ENCODE measurements at regions not wholly inside any gene's neighbourhood (a gene's known extent, or its start where the extent isn't known, plus 50 kb on each side); places are given as distances from the start of the nearest gene placed in this dataset.

DNA sequence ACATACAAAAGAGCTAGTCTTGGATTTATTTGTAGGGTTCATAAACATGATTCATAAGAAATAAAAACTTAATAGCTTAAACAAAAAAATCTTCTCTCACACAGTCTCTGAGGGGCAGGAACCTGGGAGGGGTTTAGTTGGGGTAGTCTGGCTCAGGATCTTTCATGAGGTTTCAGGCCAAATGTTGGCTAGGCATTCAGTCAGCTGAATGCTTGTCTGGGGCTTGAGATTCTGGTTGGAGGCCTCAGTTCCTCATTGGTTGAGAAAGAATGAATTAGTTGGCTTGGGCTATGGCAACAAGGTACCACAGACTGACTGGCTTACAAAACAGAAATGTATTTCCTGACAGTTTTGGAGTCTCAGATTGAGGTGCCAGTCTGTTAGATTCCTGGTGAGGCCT lies 74.3 kb downstream of the ANKRD7 start:
- in situ Hi-C loops (cut with MboI; ENCODE audit: low sequenced_read_pairs, unreplicated experiment), result no loop called here
- DNase-seq (ENCODE audit: low spot score), result no peak
- TF ChIP-seq, protein P1, sequence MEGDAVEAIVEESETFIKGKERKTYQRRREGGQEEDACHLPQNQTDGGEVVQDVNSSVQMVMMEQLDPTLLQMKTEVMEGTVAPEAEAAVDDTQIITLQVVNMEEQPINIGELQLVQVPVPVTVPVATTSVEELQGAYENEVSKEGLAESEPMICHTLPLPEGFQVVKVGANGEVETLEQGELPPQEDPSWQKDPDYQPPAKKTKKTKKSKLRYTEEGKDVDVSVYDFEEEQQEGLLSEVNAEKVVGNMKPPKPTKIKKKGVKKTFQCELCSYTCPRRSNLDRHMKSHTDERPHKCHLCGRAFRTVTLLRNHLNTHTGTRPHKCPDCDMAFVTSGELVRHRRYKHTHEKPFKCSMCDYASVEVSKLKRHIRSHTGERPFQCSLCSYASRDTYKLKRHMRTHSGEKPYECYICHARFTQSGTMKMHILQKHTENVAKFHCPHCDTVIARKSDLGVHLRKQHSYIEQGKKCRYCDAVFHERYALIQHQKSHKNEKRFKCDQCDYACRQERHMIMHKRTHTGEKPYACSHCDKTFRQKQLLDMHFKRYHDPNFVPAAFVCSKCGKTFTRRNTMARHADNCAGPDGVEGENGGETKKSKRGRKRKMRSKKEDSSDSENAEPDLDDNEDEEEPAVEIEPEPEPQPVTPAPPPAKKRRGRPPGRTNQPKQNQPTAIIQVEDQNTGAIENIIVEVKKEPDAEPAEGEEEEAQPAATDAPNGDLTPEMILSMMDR (IDR thresholded peaks at IDR 0.05; ENCODE audit: borderline replicate concordance, control extremely low read depth, extremely low read depth, insufficient read depth, missing control alignments), result no peak

DNA sequence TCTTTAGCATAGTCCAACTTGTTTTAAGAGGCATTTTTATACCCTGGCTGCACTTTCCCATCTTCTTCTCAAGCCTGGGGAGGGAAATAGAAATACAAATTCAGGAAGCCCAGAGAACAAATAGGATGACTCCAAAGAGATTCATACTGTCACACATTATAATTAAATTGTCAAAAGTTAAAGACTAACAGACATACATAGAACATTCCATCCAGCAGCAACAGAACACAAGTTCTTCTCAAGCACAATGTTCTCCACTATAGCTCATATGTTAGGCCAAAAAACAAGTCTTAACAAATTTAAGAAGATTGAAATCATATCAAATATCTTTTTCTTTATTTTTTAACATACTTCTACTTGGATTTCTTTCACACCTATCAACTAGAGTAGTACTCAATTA lies 75.7 kb downstream of the ANKRD7 start:
- in situ Hi-C loops (cut with MboI; ENCODE audit: low sequenced_read_pairs, unreplicated experiment), result no loop called here
- TF ChIP-seq, protein P1 (IDR thresholded peaks at IDR 0.05; ENCODE audit: borderline replicate concordance, control extremely low read depth, extremely low read depth, insufficient read depth, missing control alignments), result no peak
- no peak for DNase-seq (ENCODE audit: low spot score)

DNA sequence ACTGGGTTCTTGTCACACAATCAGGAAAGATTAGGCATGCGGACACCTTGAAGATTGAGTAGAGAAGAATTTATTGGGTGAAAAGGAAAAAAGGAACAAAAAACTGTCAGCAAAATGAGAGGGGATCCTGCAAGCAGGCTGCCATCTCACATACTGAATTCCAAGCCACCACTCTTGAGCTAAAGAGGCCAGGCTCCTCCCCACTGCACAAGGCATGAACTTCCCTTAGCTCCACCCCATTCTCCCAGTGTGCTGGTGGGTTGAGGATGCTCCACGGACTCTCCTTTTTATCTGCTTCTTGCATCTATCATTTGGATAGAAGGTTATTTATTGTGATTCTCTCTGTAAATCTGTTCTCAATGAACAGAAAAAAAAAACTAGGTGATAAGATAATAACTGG lies 79.6 kb downstream of the ANKRD7 start:
- in situ Hi-C loops (cut with MboI; ENCODE audit: low sequenced_read_pairs, unreplicated experiment), result no loop called here
- TF ChIP-seq, protein P1 (IDR thresholded peaks at IDR 0.05; ENCODE audit: borderline replicate concordance, control extremely low read depth, extremely low read depth, insufficient read depth, missing control alignments), result no peak
- no peak for DNase-seq (ENCODE audit: low spot score)

DNA sequence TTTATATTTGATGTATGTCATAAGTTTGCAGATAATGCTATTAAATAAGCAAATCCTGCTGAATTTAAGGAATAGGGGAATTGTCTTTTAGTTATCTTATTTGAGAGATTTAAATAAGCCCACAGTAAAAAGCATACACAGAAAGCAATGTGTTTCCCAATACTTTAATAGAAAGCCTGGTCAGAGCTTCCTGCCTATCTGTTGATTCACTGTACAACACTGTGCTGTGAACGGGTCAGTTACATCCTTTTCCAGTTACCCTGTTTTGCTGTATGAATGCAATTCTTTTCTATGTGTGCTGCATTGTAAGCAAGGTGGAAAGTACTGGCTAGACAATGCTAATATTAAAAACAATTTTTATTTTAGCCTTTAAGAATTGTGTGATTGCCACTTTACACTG lies 81.2 kb downstream of the ANKRD7 start:
- in situ Hi-C loops (cut with MboI; ENCODE audit: low sequenced_read_pairs, unreplicated experiment), result no loop called here

DNA sequence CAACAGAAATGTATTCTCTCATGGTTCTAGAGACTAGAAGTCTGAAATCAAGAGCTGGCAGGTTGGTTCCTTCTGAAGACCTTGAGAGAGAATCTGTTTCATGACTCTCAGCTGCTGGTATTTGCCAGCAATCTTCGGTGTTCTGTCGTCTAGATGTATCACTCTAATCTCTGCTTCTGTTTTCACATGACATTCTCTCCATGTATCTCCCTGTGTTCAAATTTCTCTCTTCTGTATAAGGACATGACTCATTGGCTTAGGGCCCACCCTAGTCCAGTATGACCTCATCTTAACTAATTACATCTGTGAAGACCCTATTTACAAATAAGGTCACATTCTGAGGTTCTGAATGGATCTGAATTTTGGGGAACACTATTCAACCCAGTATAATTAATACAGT lies 82.3 kb downstream of the ANKRD7 start:
- in situ Hi-C loops (cut with MboI; ENCODE audit: low sequenced_read_pairs, unreplicated experiment), result no loop called here
- no peak for DNase-seq (ENCODE audit: low spot score)
- TF ChIP-seq, protein P1 (IDR thresholded peaks at IDR 0.05; ENCODE audit: borderline replicate concordance, control extremely low read depth, extremely low read depth, insufficient read depth, missing control alignments), result no peak

More for the DNA sequence above, 81.2 kb downstream of the ANKRD7 start:
- TF ChIP-seq, protein P1 (IDR thresholded peaks at IDR 0.05; ENCODE audit: borderline replicate concordance, control extremely low read depth, extremely low read depth, insufficient read depth, missing control alignments), result no peak
- DNase-seq (ENCODE audit: low spot score), result no peak

DNA sequence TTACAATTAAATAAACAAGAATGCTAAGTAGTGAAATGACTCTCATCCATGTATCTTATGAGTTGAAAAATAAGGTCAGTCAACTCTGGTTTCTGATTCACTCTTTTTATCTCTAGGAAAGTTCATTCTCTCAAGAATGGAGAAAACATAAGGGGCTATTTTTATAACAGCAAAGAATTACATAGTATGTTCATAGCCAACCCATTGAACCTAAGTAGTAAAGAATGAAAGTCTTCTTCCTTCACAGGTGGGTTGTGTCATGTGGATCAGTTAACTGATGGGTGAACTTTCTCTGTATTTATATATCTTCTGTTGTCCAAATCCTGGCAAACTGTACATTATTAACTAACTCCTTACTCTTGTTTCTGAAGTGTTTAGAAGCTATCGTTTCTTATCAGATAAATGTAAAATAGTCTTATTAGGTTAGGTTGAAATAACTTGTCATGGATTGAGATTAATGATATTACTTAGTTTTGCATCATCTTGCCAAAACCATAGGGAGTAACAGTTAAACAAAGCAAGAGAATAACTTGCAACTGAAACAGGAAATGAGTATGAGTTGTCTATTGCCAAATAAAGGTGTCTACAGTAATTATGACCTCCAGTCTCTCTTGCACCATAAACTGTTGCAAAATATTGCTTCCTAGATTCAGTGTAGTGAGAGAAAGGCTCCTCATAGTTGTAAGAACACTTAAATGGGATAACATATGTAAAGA lies 86.8 kb downstream of the ANKRD7 start:
- TF ChIP-seq, protein P1 (IDR thresholded peaks at IDR 0.05; ENCODE audit: borderline replicate concordance, control extremely low read depth, extremely low read depth, insufficient read depth, missing control alignments), result no peak
- no peak for DNase-seq (ENCODE audit: low spot score)
- in situ Hi-C loops (cut with MboI; ENCODE audit: low sequenced_read_pairs, unreplicated experiment), result no loop called here

Measured in GM13976 (cell line).